Gastrocnemius medialis (tissue), 4 donors: ENCODE measurements at regions not wholly inside any gene's neighbourhood (a gene's known extent, or its start where the extent isn't known, plus 50 kb on each side); places are given as distances from the start of the nearest gene placed in this dataset.
"Not testable (repeated sequence)": the region's sequence is repeated elsewhere in the genome, so short reads cannot be mapped to it uniquely, and the experiment has no call there.

Experiments used
- ATAC-seq, 2 donors: fragments of 150-250 bp; one replicate each; pipeline ENCODE4 v1.9.1; 2016
- DNase-seq, 2 donors: peaks; one replicate each; pipeline ENCODE4 v3.0.0-alpha.2; 2019
- H3K27ac ChIP-seq, 4 donors: fragments of 200-600 bp; sonication (generic); 1 replicate in 1 of 4; 2 replicates in 3 of 4; pipeline ENCODE4 v1.5.1; 2016 to 2018; ENCODE audit warnings: mild to moderate bottlenecking in 2 of 4, moderate library complexity in 1 of 4
- H3K27me3 ChIP-seq, 3 donors: fragments of 200-600 bp; sonication (generic) in 2 of 3; 1 replicate in 1 of 3; 2 replicates in 2 of 3; pipeline versions ENCODE4 v1.5.1 to v1.6.0; 2016 to 2019; ENCODE audit warnings: mild to moderate bottlenecking in 1 of 3, moderate library complexity in 1 of 3
- H3K36me3 ChIP-seq, 2 donors: fragments of 200-600 bp; sonication (generic) in 1 of 2; one replicate each; pipeline ENCODE4 v1.5.1; 2017 to 2018
- H3K4me1 ChIP-seq, 2 donors: fragments of 200-600 bp; sonication (generic) in 1 of 2; one replicate each; pipeline ENCODE4 v1.5.1; 2016 to 2017; ENCODE audit warnings: mild to moderate bottlenecking in 2 of 2
- H3K4me3 ChIP-seq, 4 donors: fragments of 200-600 bp; sonication (generic) in 3 of 4; 1 replicate in 1 of 4; 2 replicates in 3 of 4; pipeline ENCODE4 v1.5.1; 2016 to 2019; ENCODE audit warnings: mild to moderate bottlenecking in 2 of 4
- H3K9me3 ChIP-seq, 3 donors: fragments of 200-600 bp; sonication (generic) in 2 of 3; 1 replicate in 1 of 3; 2 replicates in 2 of 3; pipeline ENCODE4 v1.5.1; 2016 to 2019
- CTCF ChIP-seq, 5 experiments: fragments of 450-650 bp in 3 of 5; fragments of 200-600 bp in 2 of 5; sonication (generic) in 2 of 5; IDR thresholded peaks in 4 of 5; conservative IDR thresholded peaks in 1 of 5; 1 replicate in 4 of 5; 2 replicates in 1 of 5; pipeline ENCODE4 v1.5.1; 2016 to 2019; ENCODE audit warnings: antibody characterized with exemption in 5 of 5, mild to moderate bottlenecking in 3 of 5, moderate library complexity in 3 of 5
- POLR2A ChIP-seq, 2 donors: fragments of 450-650 bp; IDR thresholded peaks; one replicate each; pipeline ENCODE4 v1.6.1; 2017; ENCODE audit warnings: antibody characterized with exemption in 2 of 2, mild to moderate bottlenecking in 2 of 2, moderate library complexity in 2 of 2
- in situ Hi-C, 4 donors: fragments of 200-750 bp; cut with MboI; loops; one replicate each; pipeline versions ENCODE4 v1.15.0 to v1.8.0; 2017; ENCODE audit warnings: low sequenced_read_pairs in 4 of 4
- intact Hi-C: fragments of 100-400 bp; cut with DNase I; formaldehyde crosslinking; loops from one replicate; pipeline ENCODE4 v1.15.1; 2023; ENCODE audit warnings: low total_unique reads

- DNase-seq, H3K36me3 ChIP-seq, ATAC-seq, in situ Hi-C loops, H3K9me3 ChIP-seq, H3K4me1 ChIP-seq, H3K27me3 ChIP-seq, intact Hi-C loops, H3K27ac ChIP-seq, H3K4me3 ChIP-seq: not testable (repeated sequence)
Observed at GRCh38 chrX:71822314-71822713, 59.2 kb downstream of the CXorf49B start.

DNA sequence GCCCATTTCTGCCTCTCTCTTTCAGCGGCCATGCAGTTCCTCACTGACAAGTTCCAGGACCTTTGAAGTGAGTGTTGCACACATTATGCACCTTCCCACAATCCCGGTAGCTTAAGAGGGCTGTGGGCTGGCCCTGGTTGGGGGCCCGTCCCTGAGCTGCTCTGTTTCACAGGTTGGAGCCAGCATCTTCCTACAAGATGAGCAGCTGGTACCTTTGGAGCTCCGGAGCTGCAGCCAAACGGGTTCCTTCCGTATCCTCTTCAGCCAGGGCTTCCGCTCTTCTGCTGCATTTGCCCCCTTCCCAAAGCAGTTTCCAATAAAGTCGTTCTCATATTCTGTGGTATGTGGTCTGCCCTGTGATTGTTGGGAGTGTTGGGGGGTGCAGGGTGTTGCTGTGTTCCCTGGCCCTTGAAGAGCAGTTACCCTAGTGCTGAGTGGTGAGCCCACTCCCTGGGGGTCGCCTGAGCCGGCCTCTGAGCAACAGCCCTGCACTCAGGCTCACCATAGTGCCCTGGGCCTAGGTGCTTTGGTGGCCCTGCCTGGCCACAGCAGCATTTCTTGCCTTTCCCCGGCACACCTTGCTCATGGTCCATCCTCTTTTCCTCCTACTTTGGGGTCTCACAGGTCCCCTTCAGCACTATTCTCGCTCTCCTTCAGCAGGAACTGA, 60.4 kb downstream of the CXorf49B start:
- Histone ChIP-seq H3K27ac (no peak overlapping the region), H3K36me3 (no peaks in the 10 kb centered on the region), H3K27me3 (peaks cover 0 to 7% (median 0%) of the 10 kb centered on the region in 3 donors), H3K4me3 (no peak overlapping the region), H3K9me3 (no peaks in the 10 kb centered on the region), H3K4me1 (no peaks in the 10 kb centered on the region)
- in situ Hi-C loops: no loop called here
- DNase-seq (no peak), ATAC-seq (no peak)
- TF ChIP-seq POLR2A (IDR thresholded peaks at IDR 0.05) (no peak), CTCF (IDR thresholded peaks at IDR 0.05 in 4 of 5, conservative IDR thresholded peaks at IDR 0.05 in 1 of 5) (no peak)
- intact Hi-C loops: no loop called here

DNA sequence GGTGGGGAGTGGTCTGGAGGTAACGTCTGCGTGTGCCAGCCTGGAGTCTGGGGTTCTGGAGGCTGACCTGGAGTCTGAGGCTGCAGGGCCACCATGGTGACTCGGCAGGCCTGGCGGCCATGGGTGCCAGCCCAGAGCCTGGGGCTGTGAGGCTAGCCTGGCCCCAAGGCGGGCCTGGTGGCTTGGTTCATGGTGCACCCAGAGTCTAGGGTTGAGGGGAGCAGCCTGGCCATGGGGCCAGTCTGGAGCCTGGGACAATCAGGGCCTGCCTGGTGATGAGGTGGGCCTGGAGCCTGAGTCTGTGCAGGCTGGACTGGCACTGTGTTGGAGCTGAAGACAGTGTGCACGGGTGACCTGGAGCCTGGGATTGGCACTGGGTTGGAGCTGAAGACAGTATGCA, 64.9 kb downstream of the CXorf49B start:
- no peak for TF ChIP-seq CTCF (IDR thresholded peaks at IDR 0.05 in 4 of 5, conservative IDR thresholded peaks at IDR 0.05 in 1 of 5)
- TF ChIP-seq POLR2A (IDR thresholded peaks at IDR 0.05): no peak
- intact Hi-C loops: no loop called here
- Histone ChIP-seq H3K27ac (no peak overlapping the region), H3K27me3 (peaks cover 0 to 7% (median 0%) of the 10 kb centered on the region in 3 donors), H3K4me1 (no peaks in the 10 kb centered on the region), H3K36me3 (no peaks in the 10 kb centered on the region), H3K4me3 (no peak overlapping the region), H3K9me3 (no peaks in the 10 kb centered on the region)
- in situ Hi-C loops: no loop called here
- ATAC-seq (no peak), DNase-seq (no peak)

DNA sequence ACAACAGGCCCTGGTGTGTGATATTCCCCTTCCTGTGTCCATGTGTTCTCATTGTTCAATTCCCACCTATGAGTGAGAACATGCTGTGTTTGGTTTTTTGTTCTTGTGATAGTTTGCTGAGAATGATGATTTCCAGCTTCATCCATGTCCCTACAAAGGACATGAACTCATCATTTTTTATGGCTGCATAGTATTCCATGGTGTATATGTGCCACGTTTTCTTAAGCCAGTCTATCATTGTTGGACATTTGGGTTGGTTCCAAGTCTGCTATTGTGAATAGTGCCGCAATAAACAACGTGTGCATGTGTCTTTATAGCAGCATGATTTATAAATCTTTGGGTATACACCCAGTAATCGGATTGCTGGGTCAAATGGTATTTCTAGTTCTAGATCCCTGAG, 72.6 kb upstream of the NHSL2 start:
- in situ Hi-C loops: not testable (repeated sequence)

DNA sequence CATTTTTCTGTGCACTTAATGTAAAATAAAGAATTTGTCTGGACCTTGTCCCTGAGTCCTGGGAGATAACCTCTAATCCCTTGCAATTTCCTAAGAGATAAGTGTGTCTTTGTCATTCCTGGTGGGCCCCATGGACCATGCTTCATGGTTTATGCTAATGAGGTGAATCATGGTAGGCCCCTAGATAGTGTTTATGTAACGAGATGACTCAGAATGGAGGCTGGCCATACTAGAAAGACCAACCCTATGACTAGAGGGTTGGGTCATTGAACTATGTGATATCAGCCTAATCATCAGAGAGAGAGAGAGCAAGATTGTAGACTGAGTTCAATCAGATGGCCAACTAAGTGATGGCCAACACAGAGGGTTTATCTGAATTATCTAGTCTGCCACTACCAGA, 64.2 kb upstream of the NHSL2 start:
- no peaks in the 10 kb centered on the region for H3K4me1 ChIP-seq
- H3K27me3 ChIP-seq: peaks cover 0 to 11% (median 0%) of the 10 kb centered on the region in 3 donors

More for the DNA sequence above, 72.6 kb upstream of the NHSL2 start:
- H3K4me3 ChIP-seq, H3K4me1 ChIP-seq, DNase-seq, H3K9me3 ChIP-seq, H3K27me3 ChIP-seq, intact Hi-C loops, H3K27ac ChIP-seq, H3K36me3 ChIP-seq, ATAC-seq: not testable (repeated sequence)

More for the DNA sequence above, 64.2 kb upstream of the NHSL2 start:
- H3K27ac ChIP-seq: no peak overlapping the region
- DNase-seq: no peak
- H3K36me3 ChIP-seq: no peaks in the 10 kb centered on the region
- TF ChIP-seq CTCF (IDR thresholded peaks at IDR 0.05 in 4 of 5, conservative IDR thresholded peaks at IDR 0.05 in 1 of 5): no peak
- no peak for TF ChIP-seq POLR2A (IDR thresholded peaks at IDR 0.05)
- intact Hi-C loops (no loop called here), in situ Hi-C loops (no loop called here)
- ATAC-seq: no peak
- H3K4me3 ChIP-seq: no peak overlapping the region
- H3K9me3 ChIP-seq: no peaks in the 10 kb centered on the region
